WTC11 (cell line): ENCODE measurements at regions not wholly inside any gene's neighbourhood (a gene's known extent, or its start where the extent isn't known, plus 50 kb on each side); places are given as distances from the start of the nearest gene placed in this dataset.

Source experiments
- ATAC-seq: fragments of 200-7000 bp; cut with Tn5 transposase; 2 replicates; pipeline ENCODE4 v1.10.0; 2021; ENCODE audit warnings: mild to moderate bottlenecking, moderate library complexity
- CTCF ChIA-PET: fragments of 300-600 bp; sonication (Branson Sonifier 250); formaldehyde crosslinking; loops from one replicate; lab custom pipeline; 2021; ENCODE audit warnings: antibody characterized with exemption; lab: Charles Lee
- POLR2A ChIA-PET: fragments of 350-600 bp; sonication (Branson Sonifier 250); formaldehyde crosslinking; loops from one replicate; lab custom pipeline; 2021; ENCODE audit warnings: antibody characterized with exemption; lab: Charles Lee
- DNase-seq: peaks from one replicate; pipeline ENCODE4 v3.0.0; 2021; ENCODE audit warnings: low spot score
- H3K27ac Mint-ChIP-seq: 2 replicates; pipeline ENCODE4 v1.8.0; 2021; ENCODE audit warnings: mixed read lengths
- H3K27me3 Mint-ChIP-seq: 2 replicates; pipeline ENCODE4 v1.8.0; 2021; ENCODE audit warnings: low read depth, mild to moderate bottlenecking, moderate library complexity, mixed read lengths
- H3K36me3 Mint-ChIP-seq: 2 replicates; pipeline ENCODE4 v1.8.0; 2021; ENCODE audit warnings: mixed read lengths
- H3K4me1 Mint-ChIP-seq: 2 replicates; pipeline ENCODE4 v1.8.0; 2022; ENCODE audit warnings: mixed read lengths
- H3K4me3 Mint-ChIP-seq: 2 replicates; pipeline ENCODE4 v1.8.0; 2021; ENCODE audit warnings: mild to moderate bottlenecking, moderate library complexity, mixed read lengths
- H3K9me3 Mint-ChIP-seq: 2 replicates; pipeline ENCODE4 v1.8.0; 2021; ENCODE audit warnings: mixed read lengths
- AR ChIP-seq: fragments of 250-450 bp; sonication (Bioruptor Pico); IDR thresholded peaks from 2 replicates; pipeline ENCODE4 v1.9.0; 2021; ENCODE audit warnings: mild to moderate bottlenecking
- ATF6 ChIP-seq: sonication (generic); formaldehyde crosslinking; IDR thresholded peaks from 2 replicates; pipeline ENCODE4 v1.8.1; 2023; ENCODE audit warnings: mild to moderate bottlenecking, missing genetic modification reagents
- CREB1 ChIP-seq: sonication (generic); formaldehyde crosslinking; IDR thresholded peaks from 2 replicates; pipeline ENCODE4 v1.8.0; 2023; ENCODE audit warnings: mild to moderate bottlenecking, missing genetic modification reagents
- E2F1 ChIP-seq: sonication (generic); formaldehyde crosslinking; IDR thresholded peaks from 2 replicates; pipeline ENCODE4 v1.8.0; 2022; ENCODE audit warnings: mild to moderate bottlenecking, missing genetic modification reagents
- FOXP1 ChIP-seq: sonication (generic); formaldehyde crosslinking; IDR thresholded peaks from 2 replicates; pipeline ENCODE4 v1.8.0; 2022; ENCODE audit warnings: missing genetic modification reagents, mild to moderate bottlenecking, moderate library complexity, borderline replicate concordance
- GRHL2 ChIP-seq: fragments of 250-450 bp; sonication (Bioruptor Pico); IDR thresholded peaks from 2 replicates; pipeline ENCODE4 v1.8.0; 2022; ENCODE audit warnings: mild to moderate bottlenecking, moderate library complexity; ENCODE audit not compliant: insufficient replicate concordance, severe bottlenecking
- IRF2 ChIP-seq: sonication (generic); formaldehyde crosslinking; IDR thresholded peaks from 2 replicates; pipeline ENCODE4 v1.8.0; 2022; ENCODE audit warnings: low read depth, missing genetic modification reagents, borderline replicate concordance
- MYBL2 ChIP-seq: sonication (generic); formaldehyde crosslinking; IDR thresholded peaks from 2 replicates; pipeline ENCODE4 v1.8.1; 2023; ENCODE audit warnings: mild to moderate bottlenecking, moderate library complexity, missing genetic modification reagents
- NR1H2 ChIP-seq: sonication (generic); formaldehyde crosslinking; IDR thresholded peaks from 2 replicates; pipeline ENCODE4 v1.9.0; 2021; ENCODE audit warnings: mild to moderate bottlenecking, moderate library complexity, missing genetic modification reagents
- NR2C2 ChIP-seq: sonication (generic); formaldehyde crosslinking; IDR thresholded peaks from 2 replicates; pipeline ENCODE4 v1.8.0; 2022; ENCODE audit warnings: mild to moderate bottlenecking, missing genetic modification reagents
- RORB ChIP-seq: fragments of 250-450 bp; sonication (Bioruptor Pico); IDR thresholded peaks from 2 replicates; pipeline ENCODE4 v1.9.0; 2021; ENCODE audit warnings: mild to moderate bottlenecking
- TEAD1 ChIP-seq: sonication (generic); formaldehyde crosslinking; IDR thresholded peaks from 2 replicates; pipeline ENCODE4 v1.8.0; 2022; ENCODE audit warnings: mild to moderate bottlenecking, missing genetic modification reagents
- TEAD4 ChIP-seq: sonication (generic); formaldehyde crosslinking; IDR thresholded peaks from 2 replicates; pipeline ENCODE4 v1.8.0; 2022; ENCODE audit warnings: mild to moderate bottlenecking, missing genetic modification reagents
- ZNF263 ChIP-seq: sonication (generic); formaldehyde crosslinking; IDR thresholded peaks from 2 replicates; pipeline ENCODE4 v1.8.1; 2022; ENCODE audit warnings: low read depth, mild to moderate bottlenecking, moderate library complexity, missing genetic modification reagents
- ZNF281 ChIP-seq: sonication (generic); formaldehyde crosslinking; IDR thresholded peaks from 2 replicates; pipeline ENCODE4 v1.8.0; 2023; ENCODE audit warnings: mild to moderate bottlenecking, missing genetic modification reagents
- ZNF396 ChIP-seq: fragments of 250-450 bp; sonication (Bioruptor Pico); IDR thresholded peaks from 2 replicates; pipeline ENCODE4 v1.8.0; 2021; ENCODE audit warnings: mild to moderate bottlenecking, moderate library complexity, borderline replicate concordance
- ZNF423 ChIP-seq: fragments of 250-450 bp; sonication (Bioruptor Pico); IDR thresholded peaks from 2 replicates; pipeline ENCODE4 v2.1.2; 2022; ENCODE audit warnings: mild to moderate bottlenecking, moderate library complexity
- ZNF671 ChIP-seq: fragments of 250-450 bp; sonication (Bioruptor Pico); IDR thresholded peaks from 2 replicates; pipeline ENCODE4 v1.8.0; 2021; ENCODE audit warnings: mild to moderate bottlenecking
- ZSCAN18 ChIP-seq: fragments of 250-450 bp; sonication (Bioruptor Pico); IDR thresholded peaks from 2 replicates; pipeline ENCODE4 v2.1.2; 2022; ENCODE audit warnings: mild to moderate bottlenecking, moderate library complexity
- TF ChIP-seq, protein P1 (sequence below): sonication (generic); formaldehyde crosslinking; IDR thresholded peaks from 2 replicates; pipeline ENCODE4 v1.8.0; 2023; ENCODE audit warnings: missing genetic modification reagents
- TF ChIP-seq, protein P2 (sequence below): fragments of 250-450 bp; sonication (Bioruptor Pico); IDR thresholded peaks from 2 replicates; pipeline ENCODE4 v1.9.0; 2021; ENCODE audit warnings: mild to moderate bottlenecking
- TF ChIP-seq, protein P3 (sequence below): sonication (generic); formaldehyde crosslinking; IDR thresholded peaks from 2 replicates; pipeline ENCODE4 v1.8.1; 2022; ENCODE audit warnings: missing genetic modification reagents, borderline replicate concordance

DNA sequence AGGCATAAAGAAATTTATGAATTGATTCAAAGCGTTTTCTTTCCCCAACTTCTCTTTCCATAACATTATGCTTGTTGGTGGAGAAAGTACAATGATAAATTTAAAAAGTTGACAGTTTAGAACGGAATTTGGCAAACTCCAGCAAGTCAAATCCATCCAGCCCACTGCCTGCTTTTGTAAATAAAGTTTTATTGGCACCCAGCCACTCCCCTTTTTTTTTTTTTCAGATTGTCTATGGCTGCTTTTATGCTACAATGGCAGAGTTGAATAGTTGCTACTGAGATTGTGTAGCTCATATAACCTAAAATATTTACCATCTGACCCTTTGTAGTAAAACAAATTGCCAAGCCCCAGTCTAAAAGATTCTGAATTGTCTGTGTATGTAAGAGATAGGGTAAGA, 112.8 kb upstream of the RBMS3 start (continued):
- TF ChIP-seq ZNF671: no peak

DNA sequence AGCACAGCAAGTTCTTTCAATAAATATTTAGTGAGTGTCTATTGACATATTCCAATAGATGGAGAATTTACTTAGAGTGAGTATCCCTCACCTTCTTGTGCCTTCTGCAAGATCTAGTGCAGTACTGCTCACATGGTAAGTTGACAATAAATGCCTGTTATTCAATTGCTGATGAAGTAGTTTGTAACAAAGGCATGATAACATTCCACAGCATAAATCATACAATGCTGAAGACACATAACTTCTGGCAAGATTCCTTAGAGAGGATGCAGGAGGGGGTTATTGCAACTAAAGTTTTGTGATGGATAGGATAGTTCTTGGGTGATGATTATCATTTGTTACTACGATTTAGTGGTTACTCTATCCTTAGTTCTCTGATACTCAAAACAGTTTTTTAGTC, 112.2 kb upstream of the RBMS3 start:
- H3K9me3 Mint-ChIP-seq: peaks cover 3% of the 10 kb centered on the region; the same call in 1 of the 2 replicates
- TF ChIP-seq ATF6 (no peak), GRHL2 (CRISPR knock-in tag) (no peak), ZNF396 (CRISPR knock-in tag) (no peak), RORB (CRISPR knock-in tag) (no peak), ZNF263 (CRISPR knock-in tag) (no peak), NR2C2 (CRISPR knock-in tag) (no peak), FOXP1 (CRISPR knock-in tag) (no peak), ZNF281 (no peak)
- TF ChIP-seq, protein P1, sequence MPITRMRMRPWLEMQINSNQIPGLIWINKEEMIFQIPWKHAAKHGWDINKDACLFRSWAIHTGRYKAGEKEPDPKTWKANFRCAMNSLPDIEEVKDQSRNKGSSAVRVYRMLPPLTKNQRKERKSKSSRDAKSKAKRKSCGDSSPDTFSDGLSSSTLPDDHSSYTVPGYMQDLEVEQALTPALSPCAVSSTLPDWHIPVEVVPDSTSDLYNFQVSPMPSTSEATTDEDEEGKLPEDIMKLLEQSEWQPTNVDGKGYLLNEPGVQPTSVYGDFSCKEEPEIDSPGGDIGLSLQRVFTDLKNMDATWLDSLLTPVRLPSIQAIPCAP (CRISPR knock-in tag): no peak
- TF ChIP-seq, all 79 proteins: peak for 0
- ATAC-seq (no peak), DNase-seq (no peak)
- Mint-ChIP-seq H3K27me3 (no peaks in the 10 kb centered on the region), H3K4me3 (no peak overlapping the region), H3K27ac (no peak overlapping the region), H3K36me3 (no peaks in the 10 kb centered on the region), H3K4me1 (peaks cover 14% of the 10 kb centered on the region)
- ChIA-PET CTCF (no interaction called here), POLR2A (no interaction called here)

DNA sequence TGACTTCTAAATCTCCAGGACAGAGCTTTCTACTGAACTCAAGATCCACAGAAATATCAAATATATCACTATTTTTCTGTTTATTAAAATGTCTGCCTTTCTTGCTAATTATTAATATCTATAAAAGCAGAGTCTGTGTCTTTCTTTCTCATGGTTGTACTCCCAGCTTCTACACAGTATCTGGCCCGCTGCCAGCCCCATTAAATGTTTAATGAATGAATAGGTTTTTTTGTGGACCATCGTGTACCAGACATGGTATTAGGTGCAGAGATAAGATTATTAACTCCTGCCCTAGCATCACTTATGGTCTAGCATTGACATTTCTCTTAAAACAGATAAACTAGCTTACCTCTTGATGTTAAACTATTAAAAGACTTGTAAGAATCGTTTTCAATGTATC, 111.4 kb upstream of the RBMS3 start:
- ChIA-PET POLR2A (interaction anchor here (0.7 kb wide), 1 partner anchor 183 kb away, joined by 3 read pairs; no protein-coding TSS in a partner anchor), CTCF (no interaction called here)
- H3K27ac Mint-ChIP-seq: no peak overlapping the region
- H3K4me1 Mint-ChIP-seq: peaks cover 14% of the 10 kb centered on the region
- no peak overlapping the region for H3K4me3 Mint-ChIP-seq
- H3K36me3 Mint-ChIP-seq: no peaks in the 10 kb centered on the region
- ATAC-seq: no peak
- H3K27me3 Mint-ChIP-seq: no peaks in the 10 kb centered on the region
- DNase-seq: no peak
- H3K9me3 Mint-ChIP-seq: peaks cover 3% of the 10 kb centered on the region; the same call in 1 of the 2 replicates
- no peak for TF ChIP-seq MYBL2 (CRISPR knock-in tag)
- no peak for TF ChIP-seq E2F1 (CRISPR knock-in tag)
- no peak for TF ChIP-seq AR (CRISPR knock-in tag)
- TF ChIP-seq CREB1 (CRISPR knock-in tag): no peak
- TF ChIP-seq TEAD4 (CRISPR knock-in tag): no peak
- TF ChIP-seq, protein P2, sequence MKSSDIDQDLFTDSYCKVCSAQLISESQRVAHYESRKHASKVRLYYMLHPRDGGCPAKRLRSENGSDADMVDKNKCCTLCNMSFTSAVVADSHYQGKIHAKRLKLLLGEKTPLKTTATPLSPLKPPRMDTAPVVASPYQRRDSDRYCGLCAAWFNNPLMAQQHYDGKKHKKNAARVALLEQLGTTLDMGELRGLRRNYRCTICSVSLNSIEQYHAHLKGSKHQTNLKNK (CRISPR knock-in tag): no peak
- TF ChIP-seq NR1H2: no peak
- TF ChIP-seq TEAD1 (CRISPR knock-in tag): no peak
- TF ChIP-seq, protein P3, sequence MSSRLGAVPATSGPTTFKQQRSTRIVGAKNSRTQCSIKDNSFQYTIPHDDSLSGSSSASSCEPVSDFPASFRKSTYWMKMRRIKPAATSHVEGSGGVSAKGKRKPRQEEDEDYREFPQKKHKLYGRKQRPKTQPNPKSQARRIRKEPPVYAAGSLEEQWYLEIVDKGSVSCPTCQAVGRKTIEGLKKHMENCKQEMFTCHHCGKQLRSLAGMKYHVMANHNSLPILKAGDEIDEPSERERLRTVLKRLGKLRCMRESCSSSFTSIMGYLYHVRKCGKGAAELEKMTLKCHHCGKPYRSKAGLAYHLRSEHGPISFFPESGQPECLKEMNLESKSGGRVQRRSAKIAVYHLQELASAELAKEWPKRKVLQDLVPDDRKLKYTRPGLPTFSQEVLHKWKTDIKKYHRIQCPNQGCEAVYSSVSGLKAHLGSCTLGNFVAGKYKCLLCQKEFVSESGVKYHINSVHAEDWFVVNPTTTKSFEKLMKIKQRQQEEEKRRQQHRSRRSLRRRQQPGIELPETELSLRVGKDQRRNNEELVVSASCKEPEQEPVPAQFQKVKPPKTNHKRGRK: no peak
- TF ChIP-seq IRF2: no peak
- no peak for TF ChIP-seq ZNF423 (CRISPR knock-in tag)
- TF ChIP-seq ZSCAN18: no peak
